Stimulated activated naive B cell treated with anti-CD40 and anti-IgM and Interleukin-4, amounts not matched to agents 10 μg/mL and 1 μg/mL and 100 μg/mL, for 72 hours (primary cell): ENCODE measurements at regions not wholly inside any gene's neighbourhood (a gene's known extent, or its start where the extent isn't known, plus 50 kb on each side); places are given as distances from the start of the nearest gene placed in this dataset.

Experiments
- ATAC-seq, 2 donors: fragments of 150-1000 bp; cut with Tn5 transposase; replicated peaks; 2 replicates each; pipeline ENCODE4 v1.10.0; 2021; ENCODE audit warnings: moderate library complexity in 1 of 2
- DNase-seq: peaks from one replicate; pipeline ENCODE4 v3.0.0; 2021
- H3K27ac Mint-ChIP-seq: one replicate; pipeline ENCODE4 v1.8.0; 2022; ENCODE audit warnings: mild to moderate bottlenecking, mixed read lengths
- H3K27me3 Mint-ChIP-seq, 2 donors: one replicate each; pipeline ENCODE4 v1.8.0; 2022; ENCODE audit warnings: mixed read lengths in 2 of 2
- H3K36me3 Mint-ChIP-seq, 2 donors: one replicate each; pipeline ENCODE4 v1.8.0; 2022; ENCODE audit warnings: mixed read lengths in 2 of 2, mild to moderate bottlenecking in 1 of 2
- H3K4me1 Mint-ChIP-seq, 2 donors: one replicate each; pipeline ENCODE4 v1.8.0; 2022; ENCODE audit warnings: mixed read lengths in 2 of 2, mild to moderate bottlenecking in 1 of 2
- H3K4me3 Mint-ChIP-seq, 2 donors: one replicate each; pipeline ENCODE4 v1.8.0; 2022; ENCODE audit warnings: mild to moderate bottlenecking in 2 of 2, mixed read lengths in 2 of 2, moderate library complexity in 1 of 2
- H3K9me3 Mint-ChIP-seq, 2 donors: one replicate each; pipeline ENCODE4 v1.8.0; 2022; ENCODE audit warnings: mixed read lengths in 2 of 2, mild to moderate bottlenecking in 1 of 2

DNA sequence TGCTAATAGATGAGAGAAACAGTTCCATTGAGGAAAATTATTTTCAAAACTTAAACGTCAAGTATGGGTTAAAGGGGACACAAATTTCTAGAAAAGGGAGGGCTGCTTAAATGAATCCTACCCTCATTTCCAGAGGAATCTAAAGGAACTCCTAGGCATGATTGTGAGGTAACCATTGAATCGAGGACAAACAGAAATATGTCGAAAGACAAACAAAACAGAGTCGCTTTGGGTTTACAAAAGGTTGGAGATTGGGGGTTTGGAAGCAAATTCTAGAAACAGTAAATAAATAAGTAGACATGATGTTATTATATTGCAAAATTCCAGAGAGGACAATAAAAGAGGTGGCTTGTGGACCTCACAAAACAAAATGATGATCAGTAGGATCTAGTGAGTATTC, 173.1 kb downstream of the FTCDNL1 start:
- no peak overlapping the region for H3K4me3 Mint-ChIP-seq
- no peak overlapping the region for H3K27ac Mint-ChIP-seq
- no peaks in the 10 kb centered on the region for H3K9me3 Mint-ChIP-seq
- ATAC-seq, result no peak
- no peaks in the 10 kb centered on the region for H3K4me1 Mint-ChIP-seq
- peaks cover 12 to 28% of the 10 kb centered on the region in 2 donors for H3K27me3 Mint-ChIP-seq
- no peak for DNase-seq
- no peaks in the 10 kb centered on the region for H3K36me3 Mint-ChIP-seq

DNA sequence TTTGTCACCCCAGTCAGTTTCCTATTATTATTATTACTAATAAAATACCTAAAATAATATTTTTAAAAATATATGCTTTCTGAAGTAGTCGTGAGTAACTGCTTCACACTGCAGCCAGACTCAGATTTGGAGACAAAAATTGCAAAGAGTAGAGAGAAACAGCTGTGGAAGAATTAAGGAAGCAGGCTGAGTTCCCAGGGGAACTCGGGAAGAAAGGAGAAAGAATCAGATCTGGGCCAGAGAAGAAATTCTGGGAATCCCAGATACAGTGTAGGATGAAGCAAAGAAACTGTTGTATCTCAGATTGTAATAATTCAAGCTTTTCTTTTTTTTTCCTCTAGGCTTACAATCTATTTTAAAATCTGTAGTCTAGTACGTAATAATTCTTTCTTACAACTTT, 182.3 kb downstream of the FTCDNL1 start:
- Mint-ChIP-seq H3K36me3 (no peaks in the 10 kb centered on the region), H3K27ac (no peak overlapping the region), H3K4me1 (no peaks in the 10 kb centered on the region), H3K4me3 (no peak overlapping the region), H3K27me3 (peaks cover 0 to 24% of the 10 kb centered on the region in 2 donors), H3K9me3 (no peaks in the 10 kb centered on the region)
- ATAC-seq (no peak), DNase-seq (no peak)

DNA sequence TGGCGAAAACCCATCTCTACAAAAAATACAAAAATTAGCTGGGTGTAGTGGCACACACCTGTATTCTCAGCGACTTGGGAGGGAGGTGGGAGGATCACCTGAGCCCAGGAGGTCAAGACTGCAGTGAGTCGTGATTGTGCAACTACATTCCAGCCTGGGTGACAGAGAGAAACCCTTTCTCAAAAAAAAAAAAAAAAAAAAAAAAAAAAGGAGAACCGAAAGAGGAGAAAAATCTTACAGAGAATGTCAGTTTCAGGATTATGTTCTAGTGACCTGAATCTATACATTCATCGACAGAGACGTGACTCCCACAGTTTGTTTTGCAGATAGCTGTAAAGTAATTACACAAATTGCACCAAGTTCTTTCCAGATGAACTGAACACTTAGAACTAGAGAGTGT, 187.8 kb downstream of the FTCDNL1 start:
- peaks cover 0 to 5% of the 10 kb centered on the region in 2 donors for H3K4me1 Mint-ChIP-seq
- H3K27me3 Mint-ChIP-seq, result peaks cover 20 to 23% of the 10 kb centered on the region in 2 donors

DNA sequence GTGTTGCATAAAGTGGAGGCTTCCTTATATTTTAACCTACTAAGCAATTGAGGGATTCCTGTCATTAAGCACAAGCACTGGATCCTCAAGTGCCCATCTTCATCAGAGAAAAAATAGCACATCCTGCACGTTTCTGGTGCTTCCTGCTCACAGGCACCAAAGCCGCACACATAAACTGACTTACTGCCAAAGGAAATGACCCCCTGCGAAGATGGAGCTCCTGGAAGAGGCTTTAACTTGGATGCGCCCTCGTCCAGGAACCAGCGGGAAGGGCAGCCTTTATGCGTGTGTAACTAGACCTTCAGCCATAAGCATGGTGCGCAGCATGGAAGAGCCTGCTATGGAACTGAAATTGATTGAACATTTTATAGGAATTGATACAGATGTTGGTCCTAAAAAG, 188.7 kb downstream of the FTCDNL1 start:
- ATAC-seq, result no peak
- DNase-seq, result no peak
- H3K4me3 Mint-ChIP-seq, result no peak overlapping the region
- no peak overlapping the region for H3K27ac Mint-ChIP-seq
- H3K4me1 Mint-ChIP-seq, result peaks cover 0 to 5% of the 10 kb centered on the region in 2 donors
- H3K36me3 Mint-ChIP-seq, result peaks cover 1 to 5% of the 10 kb centered on the region in 2 donors
- H3K9me3 Mint-ChIP-seq, result peaks cover 3% of the 10 kb centered on the region in 2 donors
- peaks cover 29% of the 10 kb centered on the region in 2 donors for H3K27me3 Mint-ChIP-seq

More for the DNA sequence above, 187.8 kb downstream of the FTCDNL1 start:
- DNase-seq (no peak), ATAC-seq (peak; percentile 72 to 74)
- no peaks in the 10 kb centered on the region for H3K9me3 Mint-ChIP-seq
- peaks cover 0 to 3% of the 10 kb centered on the region in 2 donors for H3K36me3 Mint-ChIP-seq
- H3K27ac Mint-ChIP-seq, result no peak overlapping the region
- no peak overlapping the region for H3K4me3 Mint-ChIP-seq

DNA sequence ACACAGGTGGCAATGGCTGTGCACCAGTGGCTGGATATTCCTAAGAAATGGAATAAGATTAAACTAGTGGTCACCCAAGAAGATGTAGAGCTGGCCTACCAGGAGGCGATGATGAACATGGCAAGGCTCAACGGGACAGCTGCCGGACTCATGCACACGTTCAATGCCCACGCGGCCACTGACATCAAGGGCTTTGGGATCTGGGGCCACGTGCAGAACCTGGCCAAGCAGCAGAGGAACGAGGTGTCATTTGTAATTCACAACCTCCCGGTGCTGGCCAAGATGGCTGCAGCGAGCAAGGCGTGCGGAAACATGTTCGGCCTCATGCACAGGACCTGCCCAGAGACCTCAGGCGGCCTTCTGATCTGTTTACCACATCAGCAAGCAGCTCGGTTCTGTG, 190.8 kb downstream of the FTCDNL1 start:
- ATAC-seq (no peak), DNase-seq (no peak)
- Mint-ChIP-seq H3K36me3 (peaks cover 4 to 8% of the 10 kb centered on the region in 2 donors), H3K4me3 (no peak overlapping the region), H3K4me1 (peaks cover 0 to 5% of the 10 kb centered on the region in 2 donors), H3K27ac (no peak overlapping the region), H3K9me3 (peaks cover 5 to 6% of the 10 kb centered on the region in 2 donors), H3K27me3 (peaks cover 33 to 37% of the 10 kb centered on the region in 2 donors)

DNA sequence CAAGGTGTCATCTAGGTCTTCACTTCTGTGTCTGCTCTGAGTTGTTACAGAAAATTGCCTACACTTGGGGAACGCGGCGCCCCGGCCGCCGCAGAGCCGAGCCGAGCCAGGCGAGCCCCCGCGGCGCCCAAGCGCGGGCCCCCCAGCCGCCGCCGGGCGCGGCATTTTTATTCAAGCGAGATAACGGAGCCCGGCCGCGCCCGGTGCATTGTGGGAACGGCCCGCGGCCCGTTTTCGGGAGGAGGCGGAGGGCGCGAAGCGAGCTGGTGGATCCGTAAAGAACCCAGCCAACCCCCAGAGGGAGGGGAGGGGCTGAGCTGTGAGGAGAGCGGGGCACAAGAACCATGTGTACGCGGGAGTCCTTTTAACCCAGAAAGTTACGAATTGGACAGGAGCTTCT, 191.8 kb downstream of the FTCDNL1 start:
- Mint-ChIP-seq H3K9me3 (peaks cover 6 to 8% of the 10 kb centered on the region in 2 donors), H3K36me3 (peaks cover 4 to 8% of the 10 kb centered on the region in 2 donors), H3K27me3 (peaks cover 29 to 37% of the 10 kb centered on the region in 2 donors), H3K27ac (no peak overlapping the region), H3K4me1 (peaks cover 0 to 5% of the 10 kb centered on the region in 2 donors), H3K4me3 (peak overlapping the region; percentile 39 to 69)
- ATAC-seq (peak; percentile 51 to 56), DNase-seq (no peak)

DNA sequence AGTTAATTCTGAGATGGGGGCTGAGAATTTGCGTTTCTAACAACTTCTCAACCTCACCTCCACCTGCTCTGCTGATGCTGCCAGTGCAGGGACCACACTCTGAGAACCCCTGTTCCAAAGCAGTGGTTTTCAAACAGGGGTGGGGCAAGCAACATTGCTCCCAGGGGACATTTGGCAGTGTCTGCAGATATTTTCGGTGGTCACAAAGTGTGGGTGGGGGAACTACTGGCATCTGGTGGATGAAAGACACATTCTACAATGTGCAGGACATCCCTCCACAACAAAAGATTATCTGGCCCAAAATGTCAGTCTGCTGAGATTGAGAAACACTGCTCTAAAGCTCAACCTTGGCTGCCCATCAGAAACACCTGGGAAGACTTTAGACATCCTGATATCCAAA, 188.7 kb upstream of the SATB2 start:
- no peak overlapping the region for H3K27ac Mint-ChIP-seq
- peaks cover 8 to 15% of the 10 kb centered on the region in 2 donors for H3K9me3 Mint-ChIP-seq
- peaks cover 21 to 32% of the 10 kb centered on the region in 2 donors for H3K27me3 Mint-ChIP-seq
- H3K4me1 Mint-ChIP-seq, result peaks cover 6 to 18% of the 10 kb centered on the region in 2 donors
- peaks cover 0 to 7% of the 10 kb centered on the region in 2 donors for H3K36me3 Mint-ChIP-seq
- peak; percentile 70 for DNase-seq
- peak; percentile 95 to 96 for ATAC-seq
- H3K4me3 Mint-ChIP-seq, result no peak overlapping the region

DNA sequence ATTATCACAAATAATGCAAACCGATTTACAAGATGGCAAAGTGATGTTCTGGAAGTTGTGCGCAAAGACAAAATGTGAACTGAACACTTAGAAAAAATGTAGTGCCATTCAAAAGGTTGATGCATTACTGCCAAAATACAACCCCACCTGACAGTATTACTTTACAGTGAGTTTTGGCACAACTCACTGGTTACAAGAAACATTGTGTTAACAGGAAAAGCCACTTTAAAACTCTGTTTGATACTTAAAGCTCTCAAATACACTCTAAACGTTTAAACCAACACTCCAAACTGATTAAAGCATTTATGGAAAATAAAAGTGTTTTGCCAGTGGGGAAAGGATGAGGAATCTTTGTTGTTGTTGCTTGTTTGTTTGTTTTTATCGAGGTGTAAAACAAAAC, 173.4 kb upstream of the SATB2 start:
- no peaks in the 10 kb centered on the region for H3K9me3 Mint-ChIP-seq
- no peaks in the 10 kb centered on the region for H3K36me3 Mint-ChIP-seq
- no peak overlapping the region for H3K27ac Mint-ChIP-seq
- DNase-seq (no peak), ATAC-seq (no peak)
- no peaks in the 10 kb centered on the region for H3K4me1 Mint-ChIP-seq
- H3K27me3 Mint-ChIP-seq, result no peaks in the 10 kb centered on the region
- no peak overlapping the region for H3K4me3 Mint-ChIP-seq

DNA sequence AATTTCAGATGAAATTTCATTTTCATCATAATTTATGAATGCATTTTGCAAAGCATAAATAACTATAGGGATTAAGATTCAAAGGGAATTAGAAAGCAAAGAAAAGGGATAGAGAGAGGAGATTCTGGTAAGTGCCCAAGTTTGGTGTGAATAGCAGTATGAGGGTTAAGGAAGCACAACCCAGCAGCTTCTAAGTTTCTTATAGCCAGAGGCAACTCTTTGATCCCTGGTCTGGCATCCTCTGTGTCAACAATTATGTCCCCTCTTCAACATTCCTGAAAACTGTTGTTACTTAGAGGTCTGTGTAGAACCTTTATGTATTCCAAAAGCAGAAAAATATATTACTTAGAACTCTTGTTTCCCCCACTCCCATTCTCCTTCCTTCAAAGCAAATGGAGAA, 171.6 kb upstream of the SATB2 start:
- Mint-ChIP-seq H3K27ac (no peak overlapping the region), H3K9me3 (no peaks in the 10 kb centered on the region), H3K4me1 (no peaks in the 10 kb centered on the region), H3K36me3 (no peaks in the 10 kb centered on the region), H3K4me3 (no peak overlapping the region), H3K27me3 (no peaks in the 10 kb centered on the region)
- DNase-seq (no peak), ATAC-seq (no peak)

DNA sequence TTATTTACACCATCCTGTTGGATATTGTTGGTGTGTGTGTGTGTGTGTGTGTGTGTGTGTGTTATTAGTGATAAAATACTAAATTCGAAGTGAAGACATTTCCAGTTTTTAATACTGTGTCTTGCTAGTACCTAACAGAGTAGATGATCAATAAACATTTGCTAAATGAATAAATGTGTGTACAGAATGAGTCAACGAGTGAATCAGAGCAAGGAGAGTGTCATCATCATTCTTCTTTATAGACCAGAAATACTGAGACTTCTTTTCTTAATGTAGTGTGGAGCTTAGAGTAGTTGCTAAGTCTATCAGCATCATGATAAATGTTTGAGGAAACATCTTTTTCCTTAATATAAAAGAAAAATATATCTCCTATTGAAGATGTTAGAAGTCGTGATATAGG, 169.7 kb upstream of the SATB2 start:
- no peaks in the 10 kb centered on the region for H3K36me3 Mint-ChIP-seq
- H3K27ac Mint-ChIP-seq, result no peak overlapping the region
- DNase-seq (no peak), ATAC-seq (no peak)
- no peak overlapping the region for H3K4me3 Mint-ChIP-seq
- H3K27me3 Mint-ChIP-seq, result no peaks in the 10 kb centered on the region
- H3K4me1 Mint-ChIP-seq, result no peaks in the 10 kb centered on the region
- no peaks in the 10 kb centered on the region for H3K9me3 Mint-ChIP-seq

DNA sequence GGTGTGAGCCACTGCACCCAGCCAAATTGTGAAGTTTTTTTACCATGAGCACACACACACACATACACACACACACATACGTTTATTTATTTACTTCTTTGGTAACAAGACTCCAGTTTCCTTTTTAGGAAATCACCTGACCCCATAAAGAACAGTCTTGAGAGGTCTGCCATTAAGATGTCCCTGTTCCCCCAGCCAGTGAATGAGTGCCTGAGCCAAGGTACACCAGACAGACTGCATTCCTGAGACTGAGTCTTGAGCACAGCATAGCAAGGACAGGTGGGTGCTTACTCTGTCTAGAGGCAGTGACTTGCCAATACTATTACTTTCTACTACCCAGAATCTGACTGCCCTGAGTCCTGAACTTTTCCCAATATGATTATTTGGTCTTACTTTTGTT, 167.2 kb upstream of the SATB2 start:
- Mint-ChIP-seq H3K4me3 (no peak overlapping the region), H3K27me3 (peaks cover 0 to 5% of the 10 kb centered on the region in 2 donors), H3K4me1 (no peaks in the 10 kb centered on the region)

DNA sequence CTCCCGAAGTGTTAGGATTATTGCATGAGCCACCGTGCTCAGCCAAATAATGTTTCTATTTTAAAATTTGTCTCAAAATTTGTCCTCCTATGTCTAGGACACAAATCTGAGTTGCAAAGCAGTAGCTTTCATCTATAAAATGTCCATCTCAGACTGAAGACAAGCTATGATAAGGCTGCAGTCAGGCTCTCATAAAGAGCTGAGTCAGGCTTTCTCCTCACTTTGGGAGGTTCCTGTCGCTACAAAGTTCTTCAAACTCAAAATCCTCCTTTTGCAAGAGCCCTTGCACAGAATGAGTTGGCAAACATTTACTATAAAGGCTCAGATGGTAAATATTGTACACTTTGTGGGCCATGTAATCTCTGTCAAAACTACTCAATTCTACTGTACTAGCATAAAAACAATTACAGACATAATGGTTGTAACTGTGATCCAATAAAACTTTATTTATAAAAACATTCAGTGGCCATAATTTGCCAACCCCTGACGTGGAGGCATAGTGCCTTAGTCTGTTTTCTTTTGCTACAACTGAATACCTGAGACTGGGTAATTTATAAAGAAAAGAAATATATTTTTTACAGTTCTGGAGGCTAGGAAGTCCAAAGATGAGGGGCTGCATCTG, 154.9 kb upstream of the SATB2 start:
- Mint-ChIP-seq H3K4me3 (no peak overlapping the region), H3K27ac (no peak overlapping the region), H3K9me3 (no peaks in the 10 kb centered on the region), H3K27me3 (peaks cover 7 to 13% of the 10 kb centered on the region in 2 donors), H3K36me3 (no peaks in the 10 kb centered on the region), H3K4me1 (no peaks in the 10 kb centered on the region)
- no peak for DNase-seq
- no peak for ATAC-seq

More for the DNA sequence above, 167.2 kb upstream of the SATB2 start:
- DNase-seq (no peak), ATAC-seq (no peak)
- H3K9me3 Mint-ChIP-seq, result no peaks in the 10 kb centered on the region
- no peak overlapping the region for H3K27ac Mint-ChIP-seq
- no peaks in the 10 kb centered on the region for H3K36me3 Mint-ChIP-seq

DNA sequence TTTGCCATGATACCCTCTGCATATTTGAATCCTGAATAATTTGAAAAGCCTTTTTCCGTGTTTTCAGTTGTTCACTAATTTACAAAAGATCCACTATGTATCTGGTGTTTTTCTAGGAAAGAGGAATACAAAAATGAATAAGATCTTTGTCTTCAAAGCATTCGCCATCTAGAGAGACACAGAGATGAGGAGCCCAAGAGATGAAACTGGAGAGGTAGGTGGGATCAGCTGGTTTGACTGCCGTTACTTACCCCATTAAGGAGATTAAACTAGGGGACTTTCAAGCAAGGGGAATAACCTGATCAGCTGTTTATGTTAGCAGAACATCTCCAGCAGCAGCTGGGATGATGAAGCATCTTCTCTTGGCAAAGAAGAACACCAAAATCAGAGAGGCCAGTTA, 150.2 kb upstream of the SATB2 start:
- Mint-ChIP-seq H3K4me1 (peaks cover 8 to 10% of the 10 kb centered on the region in 2 donors), H3K27ac (no peak overlapping the region), H3K9me3 (no peaks in the 10 kb centered on the region), H3K36me3 (no peaks in the 10 kb centered on the region), H3K4me3 (no peak overlapping the region), H3K27me3 (peaks cover 0 to 7% of the 10 kb centered on the region in 2 donors)
- no peak for ATAC-seq
- no peak for DNase-seq

DNA sequence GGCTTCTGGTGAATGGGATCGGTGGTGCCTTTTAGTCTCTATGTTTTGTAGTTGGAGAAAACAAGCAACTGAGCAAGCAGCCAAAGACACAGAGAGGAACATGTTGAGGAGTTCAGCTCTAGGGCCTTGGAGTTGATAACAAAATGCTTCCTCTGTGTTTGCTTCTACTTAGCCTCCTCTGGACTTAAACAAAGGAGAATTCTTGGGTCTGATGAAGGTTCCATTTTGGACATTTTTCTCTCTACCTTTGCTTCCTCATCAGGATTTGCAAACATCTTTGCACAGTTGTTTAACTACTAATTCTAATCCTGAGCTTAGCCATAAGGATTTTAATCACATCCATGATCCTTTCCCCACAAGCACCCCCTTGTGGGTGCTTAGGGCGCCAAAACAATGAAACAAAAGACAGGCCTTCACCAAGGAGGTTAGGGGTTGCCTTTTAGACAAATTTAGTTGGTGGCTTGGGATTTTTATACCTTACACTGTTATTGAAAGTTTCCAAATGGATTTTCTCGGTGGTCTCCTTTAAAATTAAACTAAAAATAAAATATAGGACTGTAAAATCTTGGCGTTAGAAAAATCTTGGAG, 148.5 kb upstream of the SATB2 start:
- Mint-ChIP-seq H3K9me3 (no peaks in the 10 kb centered on the region), H3K4me1 (peaks cover 10 to 16% of the 10 kb centered on the region in 2 donors), H3K36me3 (no peaks in the 10 kb centered on the region), H3K4me3 (no peak overlapping the region), H3K27ac (no peak overlapping the region), H3K27me3 (peaks cover 5 to 6% of the 10 kb centered on the region in 2 donors)
- ATAC-seq (no peak), DNase-seq (no peak)

DNA sequence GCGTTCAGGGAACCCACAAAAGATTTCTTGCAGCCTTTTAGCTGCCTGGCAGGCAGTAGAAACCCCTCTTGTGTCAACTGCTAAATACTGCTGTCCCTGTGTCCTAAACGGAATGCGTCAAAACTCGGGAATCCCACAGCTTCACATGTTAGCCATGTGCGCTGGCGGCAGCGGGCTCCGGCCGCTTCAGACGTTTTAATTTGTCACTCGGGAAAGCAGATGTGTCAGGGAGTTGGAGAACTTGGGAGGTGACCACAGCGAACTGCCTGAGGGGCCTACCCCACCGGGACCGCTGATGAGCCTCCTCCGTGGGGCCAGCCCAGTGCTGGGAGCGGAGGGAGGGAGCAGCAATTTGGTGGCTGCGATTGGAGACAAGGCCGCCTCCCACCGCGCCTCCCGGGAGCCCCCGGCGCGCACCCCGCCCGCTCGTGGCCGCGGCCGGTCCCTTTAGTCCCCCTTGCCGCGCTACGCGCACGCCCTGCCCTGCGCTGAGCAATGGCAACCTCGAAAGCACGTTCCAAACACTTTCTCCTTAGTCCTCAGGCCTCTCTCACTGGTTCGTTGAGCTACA, 146.1 kb upstream of the SATB2 start:
- H3K27ac Mint-ChIP-seq, result no peak overlapping the region
- no peak overlapping the region for H3K4me3 Mint-ChIP-seq
- DNase-seq, result no peak
- no peaks in the 10 kb centered on the region for H3K9me3 Mint-ChIP-seq
- peaks cover 10 to 17% of the 10 kb centered on the region in 2 donors for H3K4me1 Mint-ChIP-seq
- no peaks in the 10 kb centered on the region for H3K36me3 Mint-ChIP-seq
- H3K27me3 Mint-ChIP-seq, result peaks cover 4 to 6% of the 10 kb centered on the region in 2 donors
- no peak for ATAC-seq
